GM03348 (cell line): ENCODE measurements at regions not wholly inside any gene's neighbourhood (a gene's known extent, or its start where the extent isn't known, plus 50 kb on each side); places are given as distances from the start of the nearest gene placed in this dataset.
A peak's percentile ranks its signal among the peaks of the same experiment; 100 is the strongest.

Source experiments
- DNase-seq: peaks from one replicate; pipeline ENCODE4 v3.0.0; 2012; ENCODE audit warnings: low spot score

DNA sequence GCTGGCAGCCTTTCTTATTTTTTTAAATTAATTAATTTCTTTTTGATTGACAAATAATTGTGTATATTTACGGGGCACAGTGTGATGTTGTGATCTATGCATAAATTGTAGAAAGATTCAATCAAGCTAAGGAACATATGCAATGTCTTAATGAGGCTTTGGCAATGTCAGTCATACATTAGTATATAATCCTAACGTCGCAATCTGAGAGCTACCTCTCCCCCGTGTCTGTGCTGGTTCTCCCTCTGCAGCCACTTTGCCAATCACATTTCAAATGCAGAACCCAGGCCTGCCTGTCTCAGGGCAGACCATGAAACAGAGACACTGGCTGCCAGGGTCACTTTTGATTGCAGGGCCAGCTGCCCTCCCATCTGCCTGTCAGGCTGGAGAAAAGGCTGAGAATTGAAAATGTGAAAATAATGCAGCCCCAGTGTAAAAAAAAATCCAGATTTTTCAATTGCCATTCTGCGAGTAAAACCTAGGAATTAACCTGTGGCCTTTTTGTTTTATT is 56.3 kb downstream of the SLC24A2 start:
- no peak for DNase-seq

DNA sequence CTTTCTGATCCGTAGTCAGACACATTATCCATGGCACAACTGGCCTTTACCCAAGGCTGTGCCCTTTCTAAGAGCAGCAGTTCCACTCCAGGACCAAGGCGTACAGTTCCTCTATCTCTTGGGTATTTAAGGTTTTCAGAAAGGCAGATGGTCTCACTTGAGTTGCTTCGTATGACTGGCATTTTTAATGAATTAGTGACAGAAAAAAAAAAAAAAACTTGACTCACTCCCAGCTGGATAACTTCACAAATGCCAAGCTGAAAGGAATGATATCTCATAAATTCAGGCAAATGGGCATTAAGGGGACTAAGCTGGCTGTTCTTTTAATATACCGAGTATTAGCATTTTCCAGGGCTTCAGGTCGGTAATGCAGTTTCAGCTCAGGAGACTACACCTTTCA is 60.7 kb downstream of the SLC24A2 start:
- DNase-seq, result no peak

DNA sequence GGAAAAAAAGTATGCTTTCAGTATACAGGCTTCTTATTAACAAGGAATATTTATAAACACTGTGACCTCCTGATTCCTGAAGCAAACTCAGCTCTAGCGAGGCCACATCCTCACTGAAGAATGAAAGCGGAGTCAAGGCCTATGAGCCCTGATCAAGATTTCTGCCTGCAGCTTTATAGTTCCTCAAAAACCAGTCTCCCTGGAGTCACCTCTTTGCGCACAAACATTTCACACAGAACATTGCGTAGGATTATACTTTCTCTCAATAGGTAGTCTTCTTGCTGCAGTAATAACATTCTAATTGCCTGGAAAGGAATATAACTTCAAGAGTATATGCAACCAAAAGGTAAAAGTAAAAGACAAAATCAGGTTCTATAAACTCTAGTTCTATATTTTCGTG is 62.9 kb downstream of the SLC24A2 start:
- DNase-seq, result no peak

DNA sequence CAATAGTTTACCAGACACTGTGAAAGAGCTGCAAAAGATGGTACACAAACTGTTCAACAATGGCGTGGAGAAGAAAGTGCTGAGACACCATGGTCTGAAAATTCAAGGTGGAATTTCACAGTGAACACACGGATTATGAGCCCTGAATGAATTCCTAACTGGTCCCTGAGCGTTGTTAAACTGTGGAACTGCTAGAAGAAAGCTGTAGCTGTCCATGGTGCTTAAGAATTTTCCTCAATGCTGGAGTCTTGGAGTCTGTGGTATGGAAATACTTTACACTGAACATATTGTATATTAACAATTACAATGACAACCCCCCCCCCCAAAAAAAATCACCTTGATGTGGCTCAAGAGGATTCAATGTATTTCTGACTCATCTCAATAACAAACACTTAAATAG is 68.5 kb downstream of the SLC24A2 start:
- peak; percentile 30 for DNase-seq

DNA sequence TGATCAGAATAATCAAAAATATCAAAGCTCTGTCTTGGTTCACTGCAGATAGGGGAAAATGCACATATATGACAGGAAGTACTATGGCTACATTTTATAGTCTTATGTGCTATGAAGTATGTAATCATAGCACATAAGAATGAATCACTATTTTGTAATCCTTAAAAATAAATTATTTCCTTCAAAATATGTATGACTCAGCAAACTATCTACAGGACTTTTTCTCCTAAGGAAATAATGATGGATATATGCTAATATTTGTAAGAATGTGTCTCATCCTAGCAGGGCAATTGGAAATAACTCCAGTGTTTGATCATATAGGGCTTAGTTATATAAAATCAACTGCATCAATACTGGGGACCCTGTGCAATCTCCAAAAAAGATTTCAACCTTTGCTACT is 85.1 kb downstream of the SLC24A2 start:
- no peak for DNase-seq

DNA sequence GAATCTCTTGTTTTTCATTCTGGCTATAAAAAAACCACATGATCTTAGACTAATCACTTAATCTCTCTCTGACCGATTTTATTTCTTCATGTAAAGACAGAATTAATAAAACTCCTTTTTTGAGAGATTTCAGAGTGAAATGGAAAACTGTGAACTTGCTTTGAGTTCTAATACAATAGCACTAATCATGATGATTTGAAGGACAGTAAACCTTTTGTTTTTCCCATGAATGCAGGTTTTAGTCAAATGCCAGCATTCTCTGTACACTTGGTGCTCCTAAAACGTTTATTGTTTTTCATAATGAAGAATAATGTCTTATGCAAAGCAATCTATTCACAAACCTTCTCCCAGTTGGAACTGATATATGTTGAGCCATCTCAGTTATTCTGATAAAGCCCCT is 86.8 kb downstream of the SLC24A2 start:
- DNase-seq, result no peak

DNA sequence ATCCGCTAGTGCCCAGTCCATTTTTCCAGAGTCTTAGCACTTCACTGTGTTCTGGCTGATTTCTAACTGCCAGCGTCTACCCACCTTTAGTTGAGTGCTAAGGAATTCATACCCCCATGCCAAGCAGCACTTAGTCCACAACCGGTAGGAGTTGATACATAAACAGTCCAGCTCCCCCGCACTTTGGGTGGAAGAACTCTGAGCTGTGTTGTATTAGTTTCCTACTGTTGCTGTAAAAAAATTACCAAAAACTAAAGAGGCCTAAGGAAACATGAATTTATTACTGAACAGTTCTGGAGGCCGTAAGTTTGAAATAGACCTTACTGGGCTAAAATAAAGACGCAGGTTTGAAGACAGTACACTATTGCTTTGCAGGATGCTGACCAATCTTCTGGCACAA is 87.6 kb downstream of the SLC24A2 start:
- DNase-seq, result no peak

DNA sequence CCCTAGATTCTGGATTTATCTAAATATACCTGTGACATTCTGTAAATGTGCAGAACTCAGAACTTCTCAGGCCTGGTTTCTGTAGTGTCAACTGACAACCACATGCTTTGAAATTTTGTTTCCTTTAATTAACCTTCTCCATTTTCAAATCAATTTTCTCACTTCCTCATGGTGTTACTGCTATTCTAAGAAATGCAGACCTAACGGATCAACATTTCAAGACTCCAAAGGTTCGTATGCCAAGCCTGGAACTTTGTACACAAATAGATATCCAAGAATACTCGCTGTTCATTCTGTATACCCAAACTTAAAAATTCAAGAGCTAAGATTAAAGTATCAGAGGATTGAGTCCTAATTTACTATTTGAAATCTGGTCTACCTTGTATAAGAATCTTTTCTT is 88.1 kb downstream of the SLC24A2 start:
- DNase-seq, result no peak

DNA sequence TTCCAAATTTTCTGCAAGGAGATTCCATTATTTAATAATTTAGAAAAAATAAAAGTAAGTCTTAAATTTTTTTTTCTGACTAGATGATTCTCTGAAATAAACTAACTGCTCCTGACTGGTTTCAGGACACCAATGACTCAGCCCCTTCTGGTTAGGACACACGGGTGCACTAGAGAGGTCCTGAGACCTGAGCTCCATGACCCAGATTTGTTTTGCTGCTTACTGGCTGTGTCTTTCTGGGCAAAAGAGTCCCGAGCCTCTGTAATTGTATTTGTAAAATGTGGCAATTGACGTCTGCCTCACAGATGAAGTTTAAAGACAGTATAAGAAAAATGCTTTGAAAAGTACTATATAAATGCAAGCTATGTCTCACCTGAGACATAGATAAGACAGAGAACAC is 89.1 kb downstream of the SLC24A2 start:
- DNase-seq, result no peak

DNA sequence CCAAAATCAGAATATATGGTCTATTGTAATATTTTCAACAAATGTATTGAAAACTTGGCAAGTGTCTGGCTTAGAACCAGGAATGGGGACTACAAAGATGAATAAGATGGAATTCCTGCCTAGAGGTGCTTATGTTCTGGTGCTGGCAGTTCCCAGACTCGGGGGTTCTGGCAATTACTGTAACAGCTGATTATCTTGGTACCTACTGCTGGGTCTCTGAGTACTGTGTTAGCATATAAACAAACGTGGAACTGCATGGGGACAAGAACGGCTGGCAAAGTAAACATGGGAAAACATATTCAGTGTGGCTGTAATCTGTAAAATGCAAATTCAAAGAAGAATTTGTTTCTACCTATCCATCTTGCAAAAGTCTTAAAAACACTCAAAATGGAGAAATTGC is 89.9 kb downstream of the SLC24A2 start:
- DNase-seq, result no peak

DNA sequence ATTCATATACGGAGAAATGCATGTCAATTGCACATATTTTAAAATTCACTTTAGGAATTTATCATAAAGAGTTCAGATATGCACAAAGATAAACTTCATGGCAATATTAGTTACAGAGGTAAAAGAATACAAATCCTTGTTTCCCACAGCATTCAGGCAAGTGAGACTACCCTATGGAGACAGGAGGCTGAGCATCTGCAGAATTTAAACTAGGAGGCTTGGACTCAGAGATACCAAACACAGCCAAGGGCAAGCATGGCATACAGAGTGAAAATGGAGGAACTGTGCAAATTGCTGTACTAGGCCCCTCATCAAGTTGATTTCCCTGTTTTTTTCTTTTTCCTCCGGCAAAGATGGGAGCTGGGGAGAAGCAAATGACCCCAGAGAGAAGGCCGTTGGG is 94.2 kb downstream of the SLC24A2 start:
- DNase-seq, result no peak

DNA sequence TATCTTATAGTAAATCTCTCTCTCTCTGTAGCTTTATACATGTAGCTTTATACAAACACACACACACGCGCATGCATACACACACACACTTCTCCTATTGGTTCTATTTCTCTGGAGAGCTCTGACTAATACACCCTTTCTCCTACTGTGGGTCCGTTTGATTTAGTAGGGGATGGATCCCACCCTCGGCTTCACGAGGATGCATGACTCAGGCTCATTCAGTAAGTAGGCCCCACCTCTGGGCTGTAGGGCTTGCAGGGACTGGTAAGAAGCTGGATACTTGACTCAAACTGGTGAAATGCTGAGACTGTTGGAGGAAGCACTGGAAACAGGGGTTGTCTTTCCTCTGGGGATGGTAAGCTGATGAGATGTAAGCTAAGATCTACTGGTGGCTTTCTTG is 98.7 kb downstream of the SLC24A2 start:
- DNase-seq, result no peak

DNA sequence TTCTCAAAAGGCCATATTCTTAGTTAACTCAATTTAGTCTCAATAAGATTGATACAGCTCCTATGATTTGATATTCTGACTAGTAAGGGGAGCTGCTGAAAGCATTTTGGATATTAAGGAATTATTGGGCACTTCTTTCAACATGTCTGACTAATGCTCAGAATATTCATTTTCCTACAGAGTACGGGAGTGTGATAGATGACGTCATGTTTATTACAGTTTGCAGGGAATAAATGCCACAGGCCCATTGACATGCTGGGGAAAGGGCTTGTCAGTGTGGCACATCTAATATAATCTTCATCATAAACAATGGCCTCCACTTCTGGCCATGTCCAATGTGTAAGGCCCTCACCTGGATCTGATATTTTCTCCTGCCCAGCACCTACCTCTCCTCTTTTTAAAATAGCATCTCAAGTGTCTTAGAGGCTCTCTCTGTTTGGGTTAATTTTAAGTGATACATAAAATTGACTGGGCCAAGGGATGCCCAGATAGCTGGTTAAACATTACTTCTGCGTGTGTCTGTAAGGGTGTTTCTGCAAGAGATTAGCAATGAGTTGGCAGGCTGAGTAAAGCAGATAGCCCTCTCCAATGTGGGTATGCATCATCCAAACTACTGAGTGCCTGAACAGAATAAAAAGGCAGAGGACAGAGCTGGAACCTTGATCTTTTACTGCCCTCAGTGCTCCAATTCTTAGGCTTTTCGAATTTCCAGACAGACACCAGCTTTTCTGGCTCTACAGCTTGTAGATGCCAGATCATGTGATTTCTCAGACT is 99.3 kb downstream of the SLC24A2 start:
- DNase-seq, result no peak

DNA sequence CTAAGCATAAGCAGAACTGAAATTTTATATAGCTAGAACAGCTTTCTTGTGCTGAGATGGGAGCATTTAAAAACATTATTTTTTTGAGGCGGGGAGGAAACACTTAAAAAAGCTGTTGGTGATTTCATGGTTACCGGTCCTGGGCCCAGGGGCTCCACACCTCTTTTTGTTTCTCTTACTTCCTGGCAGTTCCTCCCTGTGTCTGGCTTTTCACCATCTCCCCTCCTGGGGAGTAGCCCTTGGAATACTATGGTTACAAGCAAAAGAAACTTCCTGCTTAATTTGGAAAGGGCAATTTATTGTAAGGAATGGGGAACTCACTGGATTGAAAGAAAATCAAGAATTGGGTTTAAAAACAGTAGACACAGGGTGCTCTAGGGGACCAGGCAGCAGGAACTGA is 105.1 kb downstream of the SLC24A2 start:
- DNase-seq, result no peak

DNA sequence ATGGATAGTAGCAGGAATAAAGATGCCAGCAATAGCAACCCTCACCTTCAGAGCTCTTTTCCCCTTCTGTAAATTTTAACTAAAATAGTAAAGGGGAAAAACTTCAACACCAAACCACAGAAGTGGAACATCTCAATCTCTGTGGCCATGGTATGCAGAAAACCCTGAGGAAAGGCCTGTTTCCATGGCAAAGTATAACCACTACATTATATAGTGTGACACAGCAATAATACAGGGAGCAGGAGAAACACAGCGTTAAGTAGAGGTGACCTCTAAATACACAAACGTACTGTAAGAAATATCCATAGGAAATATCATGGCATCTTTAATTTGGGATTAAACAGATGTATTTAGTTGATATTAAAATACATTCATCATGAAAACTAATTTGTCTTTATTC is 106.4 kb downstream of the SLC24A2 start:
- no peak for DNase-seq

DNA sequence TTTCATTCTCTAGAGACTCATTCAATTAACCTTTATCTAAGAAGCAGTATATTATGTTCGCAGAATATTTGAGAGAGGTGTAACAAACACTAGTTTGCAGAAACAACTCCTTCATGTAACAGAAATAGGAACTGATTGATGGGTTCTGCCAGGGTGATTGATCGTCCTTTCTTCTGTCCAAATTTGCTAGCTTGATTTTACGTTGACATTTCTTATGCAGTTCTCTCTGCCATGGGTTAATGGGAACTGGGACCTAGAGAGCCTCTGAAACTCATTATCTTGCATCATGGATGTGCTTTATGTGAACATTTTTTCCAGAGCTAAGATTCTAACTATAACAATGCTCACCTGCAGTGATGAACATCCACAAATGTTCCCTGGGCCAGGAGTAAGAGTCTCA is 107.0 kb downstream of the SLC24A2 start:
- no peak for DNase-seq

DNA sequence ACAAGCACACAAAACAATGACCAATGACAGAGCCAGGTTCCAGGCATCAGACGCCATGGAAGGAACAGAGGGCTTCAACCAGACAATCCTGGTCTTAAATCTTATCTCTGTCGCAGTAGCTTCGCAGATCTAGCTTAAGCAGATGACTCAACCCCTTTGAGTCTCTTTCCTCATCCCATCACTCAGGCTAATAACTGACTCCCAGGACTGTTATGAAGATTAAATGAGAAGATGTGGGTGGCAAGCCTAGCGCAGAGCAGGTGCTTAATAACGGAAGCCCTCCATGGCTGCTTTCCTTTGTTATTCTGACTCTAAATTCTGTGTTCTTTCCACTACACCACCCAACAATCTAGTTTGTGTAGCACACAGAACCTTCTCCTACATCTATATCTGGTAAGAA is 110.9 kb downstream of the SLC24A2 start:
- DNase-seq, result no peak

DNA sequence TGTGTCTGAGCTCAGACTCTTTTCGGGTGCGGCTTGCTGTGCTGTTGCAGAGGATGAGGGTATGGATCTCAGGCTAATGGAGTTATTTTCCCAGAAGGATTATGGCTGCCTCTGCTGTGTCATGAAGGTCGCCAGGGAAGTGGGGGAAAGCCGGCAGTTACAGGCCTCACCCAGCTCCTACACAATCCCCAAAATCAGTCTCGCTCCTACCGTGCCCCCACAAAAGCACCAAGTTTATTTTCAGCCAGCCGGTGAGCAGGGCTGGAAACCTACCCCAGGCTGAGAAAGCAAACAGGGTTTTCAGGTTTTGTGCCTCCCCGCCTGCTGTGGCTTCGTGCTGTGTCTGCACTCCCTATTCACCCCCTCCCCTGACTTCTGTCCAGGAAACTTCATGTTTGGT is 113.3 kb downstream of the SLC24A2 start:
- DNase-seq, result no peak

DNA sequence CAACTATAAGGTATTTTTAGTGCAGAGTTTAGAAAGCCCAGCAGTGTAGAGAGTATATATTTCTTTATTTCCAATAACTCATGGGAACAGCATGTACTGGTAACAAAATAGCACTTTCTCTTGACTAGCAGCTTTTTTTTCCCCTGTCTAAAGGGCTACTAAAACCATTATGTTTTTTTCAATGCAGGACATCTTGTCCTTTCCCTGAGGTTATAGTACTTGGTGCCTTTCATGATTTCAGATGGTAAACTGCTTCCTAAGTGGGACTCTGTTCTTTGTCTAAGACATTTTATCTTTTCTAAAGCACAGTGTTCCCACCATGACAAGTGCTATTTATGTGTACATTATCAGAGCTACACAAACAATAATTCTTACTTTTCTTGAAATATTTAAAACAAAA is 122.3 kb downstream of the SLC24A2 start:
- DNase-seq, result no peak

DNA sequence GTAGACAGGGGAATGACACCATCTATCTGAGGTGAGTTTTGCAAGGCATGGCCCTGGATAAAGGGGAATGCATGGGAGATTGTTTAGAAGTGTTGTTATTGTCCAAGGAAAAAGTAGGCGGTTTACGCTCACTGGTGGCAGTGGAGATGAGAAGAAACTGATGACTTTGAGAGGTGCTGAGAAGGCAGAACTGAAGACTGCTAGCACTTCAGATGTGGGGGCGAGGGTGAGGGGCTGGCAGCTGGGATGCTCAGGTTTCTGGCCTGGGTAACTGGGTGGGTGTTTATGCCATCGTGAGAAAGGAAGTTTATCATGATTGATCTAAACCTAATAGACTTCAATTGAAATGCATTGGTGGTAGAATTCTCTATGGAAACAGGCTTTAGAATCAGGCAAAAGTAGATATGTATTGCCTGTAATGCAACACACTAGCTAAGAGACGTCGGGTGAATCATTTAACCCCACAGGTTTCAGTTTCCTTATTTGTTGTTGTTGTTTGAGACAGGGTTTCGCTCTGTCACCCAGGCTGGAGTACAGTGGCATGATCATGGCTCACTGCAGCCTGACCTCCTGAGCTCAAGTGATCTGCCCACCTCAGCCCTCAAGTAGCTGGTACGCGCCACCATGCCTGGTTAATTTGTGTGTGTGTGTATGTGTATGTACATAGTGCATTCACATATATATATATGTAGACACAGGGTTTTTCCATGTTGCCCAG is 123.5 kb downstream of the SLC24A2 start:
- no peak for DNase-seq

DNA sequence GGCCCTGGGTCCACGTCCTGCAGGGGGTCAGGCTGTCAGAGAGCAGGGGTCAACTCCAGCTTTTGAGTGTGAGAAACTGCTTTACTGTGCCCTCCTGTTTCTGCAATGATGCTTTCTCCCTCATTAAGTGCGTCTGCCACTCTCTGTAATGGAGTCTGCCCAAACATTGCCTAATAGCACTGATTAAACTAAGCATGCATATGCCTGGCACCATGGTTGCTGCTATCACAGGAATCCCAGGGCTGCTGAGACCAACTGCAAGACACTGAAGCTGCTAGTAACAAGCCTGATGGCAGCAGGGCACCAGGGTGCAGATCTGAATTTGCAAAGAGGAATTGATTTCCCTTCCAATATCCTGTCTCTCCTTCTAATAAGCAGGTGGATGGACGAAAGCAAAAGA is 125.3 kb downstream of the SLC24A2 start:
- DNase-seq, result no peak

DNA sequence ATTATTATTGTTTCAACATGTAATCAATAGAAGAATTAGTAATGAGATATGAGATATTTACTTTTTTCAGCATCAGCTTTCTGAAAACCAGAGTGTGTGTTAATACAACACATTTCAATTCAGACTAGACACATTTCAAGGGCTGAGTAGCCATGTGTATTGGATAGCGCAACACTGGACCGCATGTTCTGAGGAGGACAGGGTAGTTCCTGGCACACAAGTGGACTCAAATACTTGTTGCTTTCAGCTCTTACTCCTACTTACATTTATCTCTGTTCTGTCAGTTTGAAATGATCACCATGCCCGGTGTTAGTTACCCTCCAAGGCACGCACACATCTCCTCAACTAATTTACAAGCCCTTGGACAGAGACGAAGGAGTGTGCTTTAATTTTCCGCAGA is 126.6 kb downstream of the SLC24A2 start:
- DNase-seq, result no peak

DNA sequence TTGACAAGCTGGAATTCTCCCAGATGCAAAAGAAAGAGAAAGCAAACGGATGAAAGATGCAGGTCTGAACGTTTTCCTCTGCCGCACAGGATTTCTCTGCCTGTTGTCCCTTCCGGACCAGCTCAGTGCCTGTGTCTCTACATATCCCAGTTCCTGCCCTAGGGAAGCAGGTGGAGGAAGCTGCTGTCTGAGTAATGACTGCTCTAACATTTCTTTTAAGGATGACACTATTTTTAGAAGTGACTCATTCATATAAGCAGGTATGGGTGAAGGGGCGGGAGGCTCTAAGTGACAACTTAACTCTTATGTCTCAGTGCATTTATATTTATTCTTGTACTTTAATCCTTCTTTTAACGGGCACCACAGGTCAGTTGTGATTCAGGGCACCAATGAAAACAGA is 128.8 kb downstream of the SLC24A2 start:
- DNase-seq, result no peak

DNA sequence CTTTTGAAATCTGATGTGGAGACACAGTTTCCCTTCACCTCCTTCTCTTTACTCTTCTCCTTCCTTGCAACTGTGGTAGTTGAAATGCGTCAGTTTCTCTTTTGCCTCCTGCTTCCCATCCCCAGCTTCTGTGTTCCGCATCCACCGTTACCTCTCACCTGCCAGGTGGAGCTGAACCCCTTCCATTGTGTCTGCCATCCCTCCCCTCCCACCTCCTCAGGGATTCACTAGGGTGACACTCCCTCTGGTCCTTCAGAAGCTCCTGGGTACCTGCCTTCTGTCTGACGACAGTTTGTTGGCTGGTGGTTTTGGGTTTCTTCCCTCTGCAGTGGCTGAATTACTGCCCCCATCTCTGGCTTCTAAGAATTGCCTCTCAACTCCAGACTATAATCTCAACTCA is 132.1 kb downstream of the SLC24A2 start:
- DNase-seq, result no peak
